Right atrium auricular region (tissue), 2 donors: ENCODE measurements at regions not wholly inside any gene's neighbourhood (a gene's known extent, or its start where the extent isn't known, plus 50 kb on each side); places are given as distances from the start of the nearest gene placed in this dataset.

Source experiments
- DNase-seq: peaks from one replicate; pipeline ENCODE4 v3.0.0-alpha.2; 2019; ENCODE audit warnings: low spot score
- H3K27ac ChIP-seq, 2 donors: fragments of 200-600 bp; sonication (generic); 1 replicate in 1 of 2; 2 replicates in 1 of 2; pipeline ENCODE4 v1.5.1; 2016 to 2019
- H3K27me3 ChIP-seq, 2 donors: fragments of 200-600 bp; sonication (generic); one replicate each; pipeline versions ENCODE4 v1.5.1 to v1.6.0; 2017 to 2019
- H3K36me3 ChIP-seq: fragments of 200-600 bp; sonication (generic); one replicate; pipeline ENCODE4 v1.5.1; 2016
- H3K4me1 ChIP-seq, 2 donors: fragments of 200-600 bp; sonication (generic); one replicate each; pipeline versions ENCODE4 v1.5.1 to v1.6.0; 2017 to 2019
- H3K4me3 ChIP-seq, 2 donors: fragments of 200-600 bp; sonication (generic); 1 replicate in 1 of 2; 2 replicates in 1 of 2; pipeline ENCODE4 v1.5.1; 2017 to 2019; ENCODE audit warnings: mild to moderate bottlenecking in 1 of 2, moderate library complexity in 1 of 2
- H3K9me3 ChIP-seq, 2 donors: fragments of 200-600 bp; sonication (generic); one replicate each; pipeline ENCODE4 v1.5.1; 2019
- CTCF ChIP-seq, 2 donors: fragments of 200-600 bp; sonication (generic); IDR thresholded peaks; one replicate each; pipeline ENCODE4 v1.5.1; 2019; ENCODE audit warnings: antibody characterized with exemption in 2 of 2

DNA sequence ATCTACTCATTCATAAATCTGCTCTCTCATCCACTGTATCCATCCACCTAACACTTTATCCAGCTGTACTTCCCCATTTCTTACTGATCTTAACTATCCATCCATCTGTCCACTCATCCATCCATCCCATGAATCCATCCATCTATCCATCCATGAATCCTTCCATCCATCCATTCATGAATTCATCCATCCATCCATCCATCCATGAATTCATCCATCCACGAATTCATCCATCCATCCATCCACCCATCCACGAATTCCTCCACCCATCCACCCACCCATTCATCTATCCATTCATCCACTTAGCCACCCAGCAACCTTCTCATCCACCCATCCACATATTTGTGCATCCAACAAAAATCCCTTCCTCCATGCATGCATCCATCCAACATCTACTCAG, 128.6 kb upstream of the MYL2 start:
- Histone ChIP-seq H3K4me1 (no peaks in the 10 kb centered on the region), H3K27me3 (no peaks in the 10 kb centered on the region), H3K4me3 (no peak overlapping the region), H3K36me3 (no peaks in the 10 kb centered on the region), H3K27ac (no peak overlapping the region), H3K9me3 (no peaks in the 10 kb centered on the region)
- no peak for DNase-seq
- TF ChIP-seq CTCF (IDR thresholded peaks at IDR 0.05) = no peak

- no peak for DNase-seq
- Histone ChIP-seq H3K27me3 (no peaks in the 10 kb centered on the region), H3K27ac (no peak overlapping the region), H3K4me3 (no peak overlapping the region), H3K4me1 (no peaks in the 10 kb centered on the region), H3K9me3 (no peaks in the 10 kb centered on the region), H3K36me3 (no peaks in the 10 kb centered on the region)
- TF ChIP-seq CTCF (IDR thresholded peaks at IDR 0.05) = no peak
Measured at GRCh38 chr12:111046896-111047295, 126.5 kb upstream of the MYL2 start.

GRCh38 chr12:111045941-111046340, 125.6 kb upstream of the MYL2 start:
- no peak for DNase-seq
- no peaks in the 10 kb centered on the region for H3K27me3 ChIP-seq
- H3K4me1 ChIP-seq = no peaks in the 10 kb centered on the region
- H3K9me3 ChIP-seq = no peaks in the 10 kb centered on the region
- H3K4me3 ChIP-seq = no peak overlapping the region
- H3K27ac ChIP-seq = no peak overlapping the region
- H3K36me3 ChIP-seq = no peaks in the 10 kb centered on the region
- TF ChIP-seq CTCF (IDR thresholded peaks at IDR 0.05) = no peak

- peaks cover 0 to 3% of the 10 kb centered on the region in 2 donors for H3K27me3 ChIP-seq
- H3K27ac ChIP-seq = no peak overlapping the region
- H3K4me3 ChIP-seq = no peak overlapping the region
- H3K36me3 ChIP-seq = no peaks in the 10 kb centered on the region
- H3K4me1 ChIP-seq = peaks cover 0 to under 1% of the 10 kb centered on the region in 2 donors
- TF ChIP-seq CTCF (IDR thresholded peaks at IDR 0.05) = no peak
- DNase-seq = no peak
- H3K9me3 ChIP-seq = peaks cover 0 to 4% of the 10 kb centered on the region in 2 donors
Measured at GRCh38 chr12:111041091-111041490, 120.7 kb upstream of the MYL2 start.

- H3K4me1 ChIP-seq = peaks cover 0 to 4% of the 10 kb centered on the region in 2 donors
- no peak overlapping the region for H3K27ac ChIP-seq
- peaks cover 0 to 3% of the 10 kb centered on the region in 2 donors for H3K27me3 ChIP-seq
- no peak for TF ChIP-seq CTCF (IDR thresholded peaks at IDR 0.05)
- no peaks in the 10 kb centered on the region for H3K36me3 ChIP-seq
- H3K4me3 ChIP-seq = no peak overlapping the region
- no peak for DNase-seq
- peaks cover 0 to 4% of the 10 kb centered on the region in 2 donors for H3K9me3 ChIP-seq
Measured at GRCh38 chr12:111040690-111041089, 120.3 kb upstream of the MYL2 start.

GRCh38 chr12:111038941-111039340, 118.6 kb upstream of the MYL2 start:
- no peak for TF ChIP-seq CTCF (IDR thresholded peaks at IDR 0.05)
- Histone ChIP-seq H3K36me3 (no peaks in the 10 kb centered on the region), H3K27ac (no peak overlapping the region), H3K27me3 (peaks cover 3 to 4% of the 10 kb centered on the region in 2 donors), H3K4me3 (no peak overlapping the region), H3K9me3 (peaks cover 0 to 4% of the 10 kb centered on the region in 2 donors), H3K4me1 (peaks cover 0 to 10% of the 10 kb centered on the region in 2 donors)
- DNase-seq = no peak
